MM.1S (cell line): ENCODE measurements at regions not wholly inside any gene's neighbourhood (a gene's known extent, or its start where the extent isn't known, plus 50 kb on each side); places are given as distances from the start of the nearest gene placed in this dataset.

Experiments used
- CTCF ChIP-seq: fragments of 300-600 bp; sonication (generic); IDR thresholded peaks from 2 replicates; pipeline ENCODE4 v1.5.1; 2016; ENCODE audit warnings: antibody characterized with exemption, low read length, mixed read lengths
- EZH2 ChIP-seq: fragments of 300-600 bp; sonication (generic); optimal IDR thresholded peaks from 2 replicates; pipeline ENCODE3; 2017; ENCODE audit warnings: low read depth, mild to moderate bottlenecking, antibody characterized with exemption, low read length, mixed read lengths

- TF ChIP-seq CTCF, result no peak
- no peak for TF ChIP-seq EZH2
Observed at GRCh38 chr10:60645980-60646379, 132.3 kb upstream of the CDK1 start.
